DMS153 treated with DMSO at 0.1 percent for 48 hours (cell line): ENCODE measurements at regions not wholly inside any gene's neighbourhood (a gene's known extent, or its start where the extent isn't known, plus 50 kb on each side); places are given as distances from the start of the nearest gene placed in this dataset.
"Not testable (repeated sequence)": the region's sequence is repeated elsewhere in the genome, so short reads cannot be mapped to it uniquely, and the experiment has no call there.

Experiments used
- DNase-seq: peaks from one replicate; lab custom pipeline; 2025; ENCODE audit not compliant: unreplicated experiment; lab: John Stamatoyannopoulos, UW

DNA sequence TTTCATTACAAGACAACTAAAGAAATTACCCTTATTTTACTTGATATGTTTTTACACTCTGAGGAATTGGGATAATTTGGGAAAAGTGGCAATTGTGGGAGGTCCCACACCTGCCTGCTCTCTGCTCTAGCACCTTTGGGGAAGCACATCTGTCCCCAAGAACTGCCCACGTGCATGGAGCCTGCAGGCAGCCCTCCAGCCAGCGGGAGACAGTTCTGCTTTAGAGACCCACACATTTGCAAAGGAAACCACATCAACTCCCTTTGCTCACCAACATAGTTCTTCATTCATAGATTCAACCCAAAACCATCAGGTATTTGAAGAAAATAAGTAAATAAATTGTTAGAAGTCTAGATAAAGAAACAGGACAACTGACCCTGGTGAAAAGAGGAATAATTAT lies 239.9 kb upstream of the ID2 start:
- no peak for DNase-seq

DNA sequence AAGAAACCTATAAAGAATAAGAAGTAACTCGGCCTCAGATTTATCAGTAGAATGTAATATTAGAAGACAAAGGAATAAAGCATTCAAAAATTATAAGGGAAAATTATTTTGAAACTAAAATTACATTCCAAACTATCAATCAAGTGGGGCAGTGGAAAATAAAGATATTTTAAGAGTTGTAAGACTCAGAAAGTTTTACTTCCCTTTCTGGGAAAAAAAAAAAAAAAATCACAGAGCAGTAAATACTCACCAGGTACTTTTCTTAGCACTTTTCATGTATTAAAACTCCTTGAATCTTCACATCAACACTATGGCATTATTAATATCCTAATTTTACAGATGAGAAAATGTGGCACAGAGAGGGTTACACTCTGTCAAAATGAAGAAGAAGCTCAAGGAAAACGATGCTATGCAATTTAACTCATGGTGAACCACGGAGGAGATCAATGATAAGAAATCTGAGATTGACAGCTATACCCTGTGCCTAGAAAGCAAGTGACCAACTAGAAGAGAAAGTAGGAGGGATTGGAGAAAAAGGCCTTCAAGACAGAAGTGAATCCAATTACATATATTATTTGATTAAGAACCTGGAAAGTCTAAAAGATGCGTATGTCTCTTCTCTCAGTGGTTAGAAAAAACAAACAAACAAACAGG lies 238.9 kb upstream of the ID2 start:
- DNase-seq = no peak

DNA sequence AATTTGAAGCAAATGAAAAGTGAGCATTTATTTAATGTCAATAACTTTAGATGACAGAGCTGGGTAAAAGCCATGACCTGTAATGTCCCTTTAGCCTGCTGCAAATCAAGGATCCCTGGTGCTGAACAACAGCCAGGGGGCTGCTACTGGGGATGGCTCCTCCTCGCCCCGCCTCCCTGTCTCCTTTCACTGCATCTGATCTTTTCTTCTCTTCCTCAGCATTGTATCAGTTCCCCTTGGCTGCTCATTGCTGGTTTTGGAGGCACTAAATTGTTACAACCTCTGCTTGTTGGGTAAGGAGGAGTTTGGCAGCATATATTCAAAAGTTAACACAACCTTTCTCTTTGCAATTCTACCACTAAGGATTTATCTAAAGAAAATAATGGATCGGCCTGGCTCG lies 236.3 kb upstream of the ID2 start:
- DNase-seq = no peak

- DNase-seq = not testable (repeated sequence)
Measured at GRCh38 chr2:8446751-8447150, 235.1 kb upstream of the ID2 start.

GRCh38 chr2:8447610-8448221 lies 234.1 kb upstream of the ID2 start:
- no peak for DNase-seq

DNA sequence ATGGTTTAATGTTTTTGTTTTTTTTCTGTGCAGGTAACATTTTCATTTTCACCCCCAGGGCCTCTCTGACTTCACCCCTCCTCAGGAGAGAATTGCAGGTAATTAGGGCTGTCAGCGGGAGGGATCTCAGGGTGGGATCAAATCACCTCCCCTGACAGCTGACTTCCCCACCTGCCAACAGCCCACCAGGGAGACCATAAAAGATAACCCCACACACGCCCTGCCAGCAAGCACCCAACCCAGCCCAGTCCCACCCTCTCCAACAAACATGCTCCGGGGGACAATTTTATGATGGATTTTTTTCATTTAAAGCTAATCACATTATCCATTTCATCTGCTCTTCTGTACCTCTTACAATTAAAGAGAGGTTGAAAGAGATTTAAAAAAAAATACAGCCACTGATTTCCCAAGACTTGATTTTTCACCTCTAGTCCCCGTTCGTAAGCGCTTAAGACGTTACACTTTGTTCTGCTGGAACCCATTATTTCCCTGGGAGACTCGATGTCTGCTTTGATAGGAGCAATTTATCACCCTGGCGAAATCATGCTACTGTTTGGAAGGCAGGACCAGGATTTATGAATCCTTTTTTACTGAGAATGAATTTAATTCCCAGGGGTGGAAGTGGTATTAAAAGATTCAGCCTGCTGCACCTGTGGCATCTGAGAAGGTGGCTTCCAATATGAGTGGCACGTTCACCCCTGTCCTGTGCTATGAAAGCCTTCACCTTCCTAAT lies 232.9 kb upstream of the ID2 start:
- DNase-seq = no peak

DNA sequence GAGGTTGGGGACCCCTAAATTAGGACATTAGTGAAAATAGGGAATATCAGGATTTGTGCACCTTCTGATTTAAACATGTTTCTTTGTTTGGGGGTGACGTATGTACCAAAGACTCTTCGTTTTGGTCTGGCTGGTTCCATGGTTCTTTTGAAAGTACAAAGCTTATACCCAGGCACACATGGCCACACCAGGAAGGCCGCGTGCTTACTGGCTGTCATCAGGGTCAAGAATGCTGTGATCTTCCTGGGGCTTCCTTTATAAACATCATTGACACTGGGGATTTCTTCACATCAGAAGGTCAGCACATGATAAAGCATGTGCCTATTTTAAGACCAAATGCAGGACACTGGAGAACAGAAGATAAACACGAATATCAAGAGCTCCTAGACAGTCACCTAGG lies 230.6 kb upstream of the ID2 start:
- no peak for DNase-seq

GRCh38 chr2:8452296-8452695 lies 229.6 kb upstream of the ID2 start:
- DNase-seq = no peak

GRCh38 chr2:8452979-8453903 lies 228.6 kb upstream of the ID2 start:
- no peak for DNase-seq

DNA sequence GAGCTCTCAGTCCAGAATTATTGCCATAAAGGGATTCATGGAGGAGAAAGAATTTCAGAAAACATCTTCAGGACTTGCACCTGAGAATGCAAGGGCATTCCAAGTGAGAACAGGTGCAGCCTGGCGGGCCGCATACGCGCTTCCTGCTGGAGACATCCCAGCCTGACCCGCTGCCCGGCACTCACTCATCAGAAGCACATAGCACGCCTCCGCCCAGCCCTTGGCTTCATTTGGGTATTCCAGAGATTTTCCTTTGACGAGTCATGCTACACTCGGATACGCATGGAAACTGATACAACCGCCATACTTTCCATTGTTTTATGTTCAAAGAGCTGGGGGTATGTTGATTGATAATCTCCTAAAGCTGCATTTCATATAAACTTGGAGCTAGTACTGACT lies 228.0 kb upstream of the ID2 start:
- DNase-seq = no peak

DNA sequence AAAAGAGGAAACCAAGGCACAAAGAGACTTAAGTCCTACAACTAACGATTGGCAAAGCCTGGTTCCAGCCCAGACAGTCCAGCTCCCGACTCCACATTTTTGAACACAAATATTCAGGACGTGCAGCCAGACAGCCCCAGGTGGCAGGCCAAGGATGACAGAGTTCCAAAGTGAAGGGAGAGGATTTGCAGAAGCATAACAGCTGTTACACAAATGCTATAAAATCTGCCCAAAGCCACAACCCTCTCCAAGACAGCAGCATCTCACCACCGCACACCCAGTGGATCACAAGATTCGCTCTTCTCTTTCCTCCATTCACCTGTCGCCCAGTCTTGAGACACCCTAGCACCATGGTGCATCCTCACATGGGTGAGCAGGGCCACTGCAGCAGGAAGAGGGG lies 227.1 kb upstream of the ID2 start:
- DNase-seq = no peak

DNA sequence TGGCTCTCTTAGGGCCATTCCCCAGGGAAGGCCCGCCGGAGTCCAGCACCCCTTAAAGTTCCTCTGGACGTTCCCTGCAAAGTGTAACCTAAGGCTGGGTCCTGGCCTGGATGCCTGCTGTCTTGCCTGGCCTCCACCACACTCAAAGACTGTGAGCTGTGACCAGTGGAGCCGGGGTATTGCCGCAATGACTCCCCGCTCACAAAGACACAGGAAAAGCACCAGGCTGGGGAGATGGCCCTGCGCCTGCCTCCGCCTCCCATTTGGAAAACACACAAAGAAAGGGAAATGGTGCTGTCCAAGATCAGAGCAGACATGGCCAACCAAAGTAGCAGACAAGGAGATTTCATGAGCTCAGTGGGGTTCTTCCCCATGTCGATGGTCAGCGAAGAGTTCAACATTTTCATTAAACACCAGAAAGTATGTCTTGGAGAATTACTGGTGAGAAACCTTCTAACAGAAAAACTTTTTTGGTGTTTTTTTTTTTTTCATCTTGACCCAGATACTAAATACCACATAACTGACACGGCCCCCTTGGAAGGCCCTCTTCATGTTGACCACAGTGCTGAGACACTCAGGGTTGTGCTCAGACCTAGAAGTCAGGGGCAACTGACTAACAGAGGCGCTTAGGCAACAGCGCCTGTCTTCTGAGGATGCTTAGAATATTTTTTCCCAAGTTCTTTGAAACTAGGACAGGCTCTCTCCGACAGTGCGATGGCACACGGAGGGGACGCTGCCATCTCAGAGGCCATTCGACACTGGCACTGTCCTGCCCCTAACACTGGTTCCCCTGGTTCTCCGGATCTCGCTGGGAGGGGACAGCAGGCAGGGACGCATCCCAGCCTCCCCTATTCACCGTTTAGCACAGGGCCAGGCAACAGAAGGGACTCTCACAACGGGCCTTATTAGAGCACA lies 226.4 kb upstream of the ID2 start:
- DNase-seq = no peak

GRCh38 chr2:8456151-8457091 lies 225.4 kb upstream of the ID2 start:
- DNase-seq = no peak

DNA sequence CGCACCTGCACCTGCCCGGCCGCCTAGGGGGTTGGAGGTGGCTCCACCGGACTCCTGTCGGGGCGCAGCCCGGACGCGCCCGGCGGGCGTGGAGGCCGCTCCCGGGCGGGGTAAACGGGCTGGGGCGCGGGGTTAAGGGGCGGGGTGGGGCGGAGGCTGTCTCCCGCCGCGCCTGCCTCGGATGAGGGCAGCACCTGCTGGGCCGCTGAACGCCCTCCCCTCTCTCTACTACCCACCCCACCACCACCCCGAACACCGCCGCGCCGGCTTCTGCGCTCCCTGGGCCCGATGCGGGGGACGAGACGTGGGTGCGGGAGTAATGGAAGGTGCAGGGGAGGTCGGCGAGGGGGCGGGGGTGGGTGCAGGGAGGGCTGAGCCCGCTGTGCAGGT lies 224.8 kb upstream of the ID2 start:
- no peak for DNase-seq

- peak; percentile 82 for DNase-seq
Measured at GRCh38 chr2:8457699-8458502, 224.0 kb upstream of the ID2 start.

GRCh38 chr2:8458503-8459459 lies 223.1 kb upstream of the ID2 start:
- DNase-seq = no peak

DNA sequence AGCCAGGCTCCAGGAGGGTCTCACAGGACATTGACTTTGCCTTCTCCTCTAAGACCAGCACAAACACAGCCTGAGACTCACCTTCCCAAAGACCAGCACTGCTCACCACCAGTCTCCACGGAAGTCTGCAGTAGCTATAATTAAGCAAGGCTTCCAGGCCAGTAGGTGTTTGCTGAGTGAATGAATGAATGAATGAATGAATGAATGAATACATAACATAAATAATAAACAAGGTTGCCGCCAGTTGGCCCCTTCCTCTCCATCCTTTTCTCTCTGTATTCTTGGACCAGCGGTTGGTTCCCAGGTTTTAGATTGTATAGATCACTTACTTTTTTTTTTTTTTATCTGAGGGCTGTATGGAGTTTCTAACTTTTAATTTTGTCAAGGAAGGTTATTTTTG lies 222.4 kb upstream of the ID2 start:
- no peak for DNase-seq
